Tibial nerve (tissue), 3 donors: ENCODE measurements at regions not wholly inside any gene's neighbourhood (a gene's known extent, or its start where the extent isn't known, plus 50 kb on each side); places are given as distances from the start of the nearest gene placed in this dataset.

Experiments used
- CTCF ChIP-seq, 5 experiments: fragments of 200-600 bp in 3 of 5; fragments of 450-650 bp in 2 of 5; sonication (generic) in 3 of 5; IDR thresholded peaks; one replicate each; pipeline ENCODE4 v1.5.1; 2016 to 2019; ENCODE audit warnings: antibody characterized with exemption in 5 of 5, mild to moderate bottlenecking in 3 of 5, moderate library complexity in 2 of 5
- POLR2A ChIP-seq, 2 donors: fragments of 450-650 bp; IDR thresholded peaks; one replicate each; pipeline ENCODE4 v1.6.1; 2017; ENCODE audit warnings: antibody characterized with exemption in 2 of 2, mild to moderate bottlenecking in 2 of 2, moderate library complexity in 2 of 2

- TF ChIP-seq POLR2A (IDR thresholded peaks at IDR 0.05) (no peak), CTCF (IDR thresholded peaks at IDR 0.05) (no peak)
Observed at GRCh38 chr16:35308674-35309073, 1849.3 kb downstream of the TP53TG3F start.
